Thyroid gland (tissue), 4 donors: ENCODE measurements at regions not wholly inside any gene's neighbourhood (a gene's known extent, or its start where the extent isn't known, plus 50 kb on each side); places are given as distances from the start of the nearest gene placed in this dataset.

Source experiments
- DNase-seq, 2 donors: peaks; one replicate each; pipeline ENCODE4 v3.0.0-alpha.2; 2019
- H3K27ac ChIP-seq, 3 donors: fragments of 200-600 bp; sonication (generic); 1 replicate in 2 of 3; 2 replicates in 1 of 3; pipeline ENCODE4 v1.5.1; 2016 to 2019; ENCODE audit warnings: mild to moderate bottlenecking in 1 of 3, moderate library complexity in 1 of 3
- H3K27me3 ChIP-seq: fragments of 200-600 bp; sonication (generic); one replicate; pipeline ENCODE4 v1.5.1; 2019
- H3K36me3 ChIP-seq, 2 donors: fragments of 200-600 bp; sonication (generic); one replicate each; pipeline ENCODE4 v1.5.1; 2016 to 2019
- H3K4me1 ChIP-seq, 2 donors: fragments of 200-600 bp; sonication (generic); one replicate each; pipeline ENCODE4 v1.5.1; 2017 to 2019
- H3K4me3 ChIP-seq, 3 donors: fragments of 200-600 bp; sonication (generic); replicated peaks in 1 of 3; 1 replicate in 2 of 3; 2 replicates in 1 of 3; pipeline ENCODE4 v1.5.1; 2016; ENCODE audit warnings: mild to moderate bottlenecking in 1 of 3
- H3K9me3 ChIP-seq: fragments of 200-600 bp; sonication (generic); one replicate; pipeline ENCODE4 v1.5.1; 2017
- POLR2A ChIP-seq, 2 donors: fragments of 450-650 bp; IDR thresholded peaks; one replicate each; pipeline ENCODE4 v1.6.1; 2017; ENCODE audit warnings: antibody characterized with exemption in 2 of 2, mild to moderate bottlenecking in 2 of 2, moderate library complexity in 1 of 2
- WGBS, 2 donors: methylation state at CpG; one replicate each; pipeline ENCODE4 v1.1.5; 2017; 5-methylcytosine and 5-hydroxymethylcytosine counted together
- intact Hi-C: fragments of 100-400 bp; cut with DNase I; formaldehyde crosslinking; loops from one replicate; pipeline ENCODE4 v1.15.1; 2023
- TF ChIP-seq, protein P1 (sequence below), 6 experiments: fragments of 200-600 bp in 3 of 6; fragments of 450-650 bp in 3 of 6; sonication (generic) in 3 of 6; IDR thresholded peaks; one replicate each; pipeline ENCODE4 v1.5.1; 2016 to 2019; ENCODE audit warnings: antibody characterized with exemption in 6 of 6, mild to moderate bottlenecking in 2 of 6, inconsistent platforms in 1 of 6, moderate library complexity in 1 of 6

DNA sequence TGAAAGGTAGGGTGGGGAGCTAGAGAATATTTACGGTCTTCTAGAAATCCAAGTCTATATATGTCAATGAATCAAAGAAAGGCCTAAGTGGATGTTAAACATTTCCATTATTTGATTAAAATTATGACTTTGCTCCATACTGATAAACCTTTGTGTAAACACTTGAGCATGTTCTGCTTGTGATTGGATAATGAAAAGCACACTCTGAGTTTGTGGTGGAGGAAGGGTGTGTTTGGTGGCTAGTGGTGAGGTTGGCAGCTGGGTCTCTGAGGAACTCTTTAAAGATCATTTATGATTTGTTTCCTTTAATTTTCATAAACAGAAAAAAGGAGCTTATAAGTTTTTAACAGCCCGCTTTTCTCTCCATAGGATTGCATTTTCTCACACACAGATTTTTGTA is 84.7 kb downstream of the RFPL4B start:
- H3K36me3 ChIP-seq: no peaks in the 10 kb centered on the region
- H3K4me3 ChIP-seq: no peak overlapping the region
- no peaks in the 10 kb centered on the region for H3K27me3 ChIP-seq
- H3K27ac ChIP-seq: no peak overlapping the region
- H3K9me3 ChIP-seq: no peaks in the 10 kb centered on the region
- DNase-seq: no peak
- intact Hi-C loops: no loop called here
- H3K4me1 ChIP-seq: no peaks in the 10 kb centered on the region
- WGBS, 2 donors: 96 to 99% methylated on average over 2 of the region's 2 CpGs
- TF ChIP-seq, protein P1, sequence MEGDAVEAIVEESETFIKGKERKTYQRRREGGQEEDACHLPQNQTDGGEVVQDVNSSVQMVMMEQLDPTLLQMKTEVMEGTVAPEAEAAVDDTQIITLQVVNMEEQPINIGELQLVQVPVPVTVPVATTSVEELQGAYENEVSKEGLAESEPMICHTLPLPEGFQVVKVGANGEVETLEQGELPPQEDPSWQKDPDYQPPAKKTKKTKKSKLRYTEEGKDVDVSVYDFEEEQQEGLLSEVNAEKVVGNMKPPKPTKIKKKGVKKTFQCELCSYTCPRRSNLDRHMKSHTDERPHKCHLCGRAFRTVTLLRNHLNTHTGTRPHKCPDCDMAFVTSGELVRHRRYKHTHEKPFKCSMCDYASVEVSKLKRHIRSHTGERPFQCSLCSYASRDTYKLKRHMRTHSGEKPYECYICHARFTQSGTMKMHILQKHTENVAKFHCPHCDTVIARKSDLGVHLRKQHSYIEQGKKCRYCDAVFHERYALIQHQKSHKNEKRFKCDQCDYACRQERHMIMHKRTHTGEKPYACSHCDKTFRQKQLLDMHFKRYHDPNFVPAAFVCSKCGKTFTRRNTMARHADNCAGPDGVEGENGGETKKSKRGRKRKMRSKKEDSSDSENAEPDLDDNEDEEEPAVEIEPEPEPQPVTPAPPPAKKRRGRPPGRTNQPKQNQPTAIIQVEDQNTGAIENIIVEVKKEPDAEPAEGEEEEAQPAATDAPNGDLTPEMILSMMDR (IDR thresholded peaks at IDR 0.05): no peak
- no peak for TF ChIP-seq POLR2A (IDR thresholded peaks at IDR 0.05)

GRCh38 chr6:112432853-112433252 is 85.7 kb downstream of the RFPL4B start:
- no peak overlapping the region for H3K4me3 ChIP-seq
- H3K27me3 ChIP-seq: no peaks in the 10 kb centered on the region
- H3K27ac ChIP-seq: no peak overlapping the region
- no peaks in the 10 kb centered on the region for H3K4me1 ChIP-seq
- TF ChIP-seq, protein P1 (IDR thresholded peaks at IDR 0.05): no peak
- no peak for TF ChIP-seq POLR2A (IDR thresholded peaks at IDR 0.05)
- intact Hi-C loops: no loop called here
- no peaks in the 10 kb centered on the region for H3K36me3 ChIP-seq
- DNase-seq: no peak
- no peaks in the 10 kb centered on the region for H3K9me3 ChIP-seq

- Histone ChIP-seq H3K4me1 (no peaks in the 10 kb centered on the region), H3K36me3 (no peaks in the 10 kb centered on the region), H3K27me3 (no peaks in the 10 kb centered on the region), H3K9me3 (no peaks in the 10 kb centered on the region), H3K4me3 (no peak overlapping the region), H3K27ac (no peak overlapping the region)
- TF ChIP-seq, protein P1 (IDR thresholded peaks at IDR 0.05): no peak
- no peak for TF ChIP-seq POLR2A (IDR thresholded peaks at IDR 0.05)
- 93 to 97% methylated on average over 1 of the region's 1 CpG for WGBS, 2 donors
- DNase-seq: no peak
- intact Hi-C loops: no loop called here
These were observed 86.3 kb downstream of the RFPL4B start for GRCh38 chr6:112433457-112433856.

DNA sequence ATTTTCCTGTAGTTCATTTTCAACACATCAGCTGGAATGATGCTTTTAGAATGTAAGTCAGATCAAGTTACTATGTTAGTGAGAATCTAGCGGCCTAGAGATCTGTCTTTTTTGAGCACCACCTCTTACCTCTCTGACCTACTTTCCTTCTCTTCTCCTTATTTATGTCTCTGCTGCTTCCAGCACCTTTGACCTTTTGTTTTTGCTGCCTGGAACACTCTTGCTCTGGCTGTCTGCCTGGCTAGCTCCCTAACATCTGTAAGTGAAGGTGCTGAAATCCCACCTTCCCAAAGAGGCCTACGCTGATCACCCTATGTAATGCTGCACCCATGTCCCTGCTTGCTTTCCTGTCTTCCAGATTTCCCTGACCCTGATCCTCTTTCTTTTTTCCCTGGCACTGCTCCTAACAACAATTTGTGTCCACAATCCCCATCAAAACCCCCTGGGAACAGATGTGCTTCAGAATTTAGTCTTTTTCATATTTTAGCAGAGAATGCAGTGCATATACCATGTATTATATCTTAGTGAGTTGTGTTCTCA is 87.8 kb downstream of the RFPL4B start:
- Histone ChIP-seq H3K9me3 (no peaks in the 10 kb centered on the region), H3K27me3 (no peaks in the 10 kb centered on the region), H3K4me1 (no peaks in the 10 kb centered on the region), H3K36me3 (no peaks in the 10 kb centered on the region), H3K27ac (no peak overlapping the region), H3K4me3 (no peak overlapping the region)
- DNase-seq: no peak
- TF ChIP-seq, protein P1 (IDR thresholded peaks at IDR 0.05): no peak
- no peak for TF ChIP-seq POLR2A (IDR thresholded peaks at IDR 0.05)
- 93 to 96% methylated on average over 2 of the region's 2 CpGs for WGBS, 2 donors
- intact Hi-C loops: no loop called here

- intact Hi-C loops: no loop called here
- H3K9me3 ChIP-seq: no peaks in the 10 kb centered on the region
- peaks cover 11 to 13% of the 10 kb centered on the region in 2 donors for H3K4me1 ChIP-seq
- TF ChIP-seq, protein P1 (IDR thresholded peaks at IDR 0.05): no peak
- TF ChIP-seq POLR2A (IDR thresholded peaks at IDR 0.05): no peak
- DNase-seq: no peak
- no peak overlapping the region for H3K27ac ChIP-seq
- 92 to 96% methylated on average over 1 of the region's 1 CpG for WGBS, 2 donors
- no peaks in the 10 kb centered on the region for H3K27me3 ChIP-seq
- H3K4me3 ChIP-seq: no peak overlapping the region
- no peaks in the 10 kb centered on the region for H3K36me3 ChIP-seq
These were observed 89.9 kb downstream of the RFPL4B start for GRCh38 chr6:112437058-112437457.
